ENCODE measurements at regions not wholly inside any gene's neighbourhood (a gene's known extent, or its start where the extent isn't known, plus 50 kb on each side); places are given as distances from the start of the nearest gene placed in this dataset.

DNA sequence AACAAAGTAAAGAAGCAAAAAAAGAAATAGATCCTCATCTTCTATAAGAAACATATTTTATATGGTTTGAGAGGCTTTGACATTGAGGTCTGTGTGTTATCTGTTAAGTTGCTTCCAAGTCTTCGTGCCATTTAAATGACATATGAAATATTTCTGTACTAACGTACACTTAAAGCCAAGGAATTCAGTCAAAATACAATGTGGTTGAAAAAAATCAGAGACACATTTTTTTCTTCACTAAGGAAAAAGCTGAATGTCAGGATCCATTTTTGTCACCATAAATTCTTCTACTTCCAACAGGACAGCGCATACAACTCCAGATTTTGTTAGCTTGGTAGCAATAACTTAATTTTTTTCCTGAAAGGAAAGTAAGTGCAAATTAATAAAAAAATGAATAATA lies 168.5 kb downstream of the FAT4 start:
- Histone ChIP-seq H3K4me1 (ENCODE audit: control insufficient read depth in 1 of 2, insufficient read depth in 2 of 2, low read length in 2 of 2) (no peaks in the 10 kb centered on the region), H3K4me3 (ENCODE audit: low read length in 2 of 2) (no peak overlapping the region), H3K27me3 (ENCODE audit: control insufficient read depth in 1 of 2, insufficient read depth in 2 of 2, low read length in 1 of 2) (no peaks in the 10 kb centered on the region), H3K9me3 (ENCODE audit: control insufficient read depth, low read length) (no peaks in the 10 kb centered on the region), H3K27ac (ENCODE audit: low read depth in 1 of 2, low read length in 2 of 2) (no peak overlapping the region), H3K36me3 (ENCODE audit: control insufficient read depth in 1 of 2, insufficient read depth in 2 of 2, low read length in 1 of 2) (no peaks in the 10 kb centered on the region)
- ATAC-seq (ENCODE audit: low FRiP score): no peak
- no peak for DNase-seq
- intact Hi-C loops (cut with DNase I): loop anchor here in 1 of 2 donors (10.0 kb wide), 1 partner anchor 168 kb away; the partner anchor contains the start of gene FAT4
- 23 to 33% methylated on average over 3 of the region's 3 CpGs for WGBS, 2 donors

DNA sequence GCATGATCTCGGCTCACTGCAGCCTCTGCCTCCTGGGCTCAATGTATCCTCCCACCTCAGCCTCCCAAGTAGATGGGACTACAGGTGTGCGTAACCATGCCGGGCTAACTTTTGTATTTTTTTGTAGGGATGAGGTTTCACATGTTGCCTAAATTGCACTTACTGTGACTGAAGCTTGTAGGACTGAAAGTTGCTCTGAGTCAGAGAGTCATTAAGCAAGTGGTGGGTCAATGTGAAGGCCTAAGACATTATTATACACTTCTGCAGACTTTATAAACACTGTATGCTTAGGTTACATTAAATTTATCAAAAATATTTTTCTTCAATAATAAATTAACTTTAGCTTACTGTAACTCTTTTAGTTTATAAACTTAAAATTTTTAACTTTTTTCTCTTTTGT lies 170.2 kb downstream of the FAT4 start:
- Histone ChIP-seq H3K4me3 (ENCODE audit: low read length in 2 of 2) (no peak overlapping the region), H3K27ac (ENCODE audit: low read depth in 1 of 2, low read length in 2 of 2) (no peak overlapping the region), H3K27me3 (ENCODE audit: control insufficient read depth in 1 of 2, insufficient read depth in 2 of 2, low read length in 1 of 2) (no peaks in the 10 kb centered on the region), H3K9me3 (ENCODE audit: control insufficient read depth, low read length) (no peaks in the 10 kb centered on the region), H3K4me1 (ENCODE audit: control insufficient read depth in 1 of 2, insufficient read depth in 2 of 2, low read length in 2 of 2) (no peaks in the 10 kb centered on the region), H3K36me3 (ENCODE audit: control insufficient read depth in 1 of 2, insufficient read depth in 2 of 2, low read length in 1 of 2) (no peaks in the 10 kb centered on the region)
- ATAC-seq (ENCODE audit: low FRiP score) (no peak), DNase-seq (no peak)
- intact Hi-C loops (cut with DNase I): loop anchor here in 1 of 2 donors (10.0 kb wide), 1 partner anchor 170 kb away; the partner anchor contains the start of gene FAT4
- 94 to 100% methylated on average over 3 of the region's 3 CpGs for WGBS, 2 donors

DNA sequence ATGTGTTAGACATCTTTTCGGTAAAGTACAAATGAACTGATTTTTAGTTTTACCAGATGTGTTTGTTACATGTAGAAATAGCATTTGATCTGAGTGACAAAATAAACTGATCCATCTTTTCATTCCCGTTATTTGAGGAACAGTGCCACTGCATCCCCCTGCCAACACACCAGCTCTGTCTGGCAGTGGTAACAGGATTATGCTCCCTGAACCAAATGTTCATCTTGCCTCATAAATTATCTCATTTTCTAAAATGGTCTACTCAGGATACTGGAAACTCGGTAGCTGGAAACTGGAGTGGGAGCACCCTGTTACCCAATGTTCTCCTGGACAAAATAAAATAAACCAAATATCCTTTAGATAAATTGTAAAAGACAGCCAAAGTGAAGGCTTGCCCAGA lies 171.6 kb downstream of the FAT4 start:
- intact Hi-C loops (cut with DNase I): loop anchor here in 1 of 2 donors (10.0 kb wide), 1 partner anchor 172 kb away; the partner anchor contains the start of gene FAT4
- Histone ChIP-seq H3K4me1 (ENCODE audit: control insufficient read depth in 1 of 2, insufficient read depth in 2 of 2, low read length in 2 of 2) (no peaks in the 10 kb centered on the region), H3K27me3 (ENCODE audit: control insufficient read depth in 1 of 2, insufficient read depth in 2 of 2, low read length in 1 of 2) (no peaks in the 10 kb centered on the region), H3K9me3 (ENCODE audit: control insufficient read depth, low read length) (no peaks in the 10 kb centered on the region), H3K36me3 (ENCODE audit: control insufficient read depth in 1 of 2, insufficient read depth in 2 of 2, low read length in 1 of 2) (peaks cover 0 to 7% of the 10 kb centered on the region in 2 donors), H3K27ac (ENCODE audit: low read depth in 1 of 2, low read length in 2 of 2) (no peak overlapping the region), H3K4me3 (ENCODE audit: low read length in 2 of 2) (no peak overlapping the region)
- no peak for ATAC-seq (ENCODE audit: low FRiP score)
- DNase-seq: no peak
- WGBS, 2 donors: 35 to 43% methylated on average over 3 of the region's 3 CpGs

DNA sequence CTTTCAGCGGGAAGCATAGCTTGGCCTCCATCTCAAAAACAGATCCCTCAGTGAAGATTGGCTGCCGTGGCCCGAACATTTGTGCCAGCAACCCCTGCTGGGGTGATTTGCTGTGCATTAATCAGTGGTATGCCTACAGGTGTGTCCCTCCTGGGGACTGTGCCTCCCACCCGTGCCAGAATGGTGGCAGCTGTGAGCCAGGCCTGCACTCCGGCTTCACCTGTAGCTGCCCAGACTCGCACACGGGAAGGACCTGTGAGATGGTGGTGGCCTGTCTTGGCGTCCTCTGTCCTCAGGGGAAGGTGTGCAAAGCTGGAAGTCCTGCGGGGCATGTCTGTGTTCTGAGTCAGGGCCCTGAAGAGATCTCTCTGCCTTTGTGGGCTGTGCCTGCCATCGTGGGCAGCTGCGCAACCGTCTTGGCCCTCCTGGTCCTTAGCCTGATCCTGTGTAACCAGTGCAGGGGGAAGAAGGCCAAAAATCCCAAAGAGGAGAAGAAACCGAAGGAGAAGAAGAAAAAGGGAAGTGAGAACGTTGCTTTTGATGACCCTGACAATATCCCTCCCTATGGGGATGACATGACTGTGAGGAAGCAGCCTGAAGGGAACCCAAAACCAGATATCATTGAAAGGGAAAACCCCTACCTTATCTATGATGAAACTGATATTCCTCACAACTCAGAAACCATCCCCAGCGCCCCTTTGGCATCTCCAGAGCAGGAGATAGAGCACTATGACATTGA lies 175.4 kb downstream of the FAT4 start:
- ATAC-seq (ENCODE audit: low FRiP score): no peak
- DNase-seq: no peak

DNA sequence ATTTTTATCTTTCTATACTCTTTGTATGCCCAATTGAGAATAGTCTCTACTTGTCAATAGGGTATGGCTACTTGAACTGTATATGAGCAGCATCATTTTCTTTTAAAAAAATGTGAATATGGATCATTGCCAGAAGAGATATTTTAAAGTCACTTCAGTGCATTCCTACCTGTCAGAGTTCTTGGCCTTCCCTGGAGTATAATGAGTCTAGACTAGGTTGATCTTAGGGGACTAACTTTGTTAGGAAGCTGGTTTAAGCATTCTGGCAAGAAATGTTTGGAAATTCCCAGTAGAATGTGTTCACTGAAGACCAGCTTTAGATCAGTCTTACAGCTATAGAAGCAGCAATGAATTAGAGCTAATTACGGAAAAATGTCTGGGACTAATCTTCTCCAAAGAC lies 178.2 kb downstream of the FAT4 start:
- no peak for ATAC-seq (ENCODE audit: low FRiP score)
- H3K36me3 ChIP-seq (ENCODE audit: control insufficient read depth in 1 of 2, insufficient read depth in 2 of 2, low read length in 1 of 2): peaks cover 0 to 7% of the 10 kb centered on the region in 2 donors
- H3K9me3 ChIP-seq (ENCODE audit: control insufficient read depth, low read length): no peaks in the 10 kb centered on the region
- 97 to 100% methylated on average over 1 of the region's 1 CpG for WGBS, 2 donors
- H3K4me1 ChIP-seq (ENCODE audit: control insufficient read depth in 1 of 2, insufficient read depth in 2 of 2, low read length in 2 of 2): no peaks in the 10 kb centered on the region
- no peak for DNase-seq
- H3K27me3 ChIP-seq (ENCODE audit: control insufficient read depth in 1 of 2, insufficient read depth in 2 of 2, low read length in 1 of 2): no peaks in the 10 kb centered on the region
- no peak overlapping the region for H3K4me3 ChIP-seq (ENCODE audit: low read length in 2 of 2)
- intact Hi-C loops (cut with DNase I): no loop called here
- H3K27ac ChIP-seq (ENCODE audit: low read depth in 1 of 2, low read length in 2 of 2): no peak overlapping the region

More for the DNA sequence above, 175.4 kb downstream of the FAT4 start:
- no peaks in the 10 kb centered on the region for H3K27me3 ChIP-seq (ENCODE audit: control insufficient read depth in 1 of 2, insufficient read depth in 2 of 2, low read length in 1 of 2)
- H3K9me3 ChIP-seq (ENCODE audit: control insufficient read depth, low read length): no peaks in the 10 kb centered on the region
- intact Hi-C loops (cut with DNase I): loop anchor here in 1 of 2 donors (10.0 kb wide), 1 partner anchor 175 kb away; the partner anchor contains the start of gene FAT4
- no peak overlapping the region for H3K27ac ChIP-seq (ENCODE audit: low read depth in 1 of 2, low read length in 2 of 2)
- 96% methylated on average over 15 of the region's 15 CpGs for WGBS, 2 donors
- peaks cover 0 to 7% of the 10 kb centered on the region in 2 donors for H3K36me3 ChIP-seq (ENCODE audit: control insufficient read depth in 1 of 2, insufficient read depth in 2 of 2, low read length in 1 of 2)
- H3K4me3 ChIP-seq (ENCODE audit: low read length in 2 of 2): no peak overlapping the region
- H3K4me1 ChIP-seq (ENCODE audit: control insufficient read depth in 1 of 2, insufficient read depth in 2 of 2, low read length in 2 of 2): no peaks in the 10 kb centered on the region

DNA sequence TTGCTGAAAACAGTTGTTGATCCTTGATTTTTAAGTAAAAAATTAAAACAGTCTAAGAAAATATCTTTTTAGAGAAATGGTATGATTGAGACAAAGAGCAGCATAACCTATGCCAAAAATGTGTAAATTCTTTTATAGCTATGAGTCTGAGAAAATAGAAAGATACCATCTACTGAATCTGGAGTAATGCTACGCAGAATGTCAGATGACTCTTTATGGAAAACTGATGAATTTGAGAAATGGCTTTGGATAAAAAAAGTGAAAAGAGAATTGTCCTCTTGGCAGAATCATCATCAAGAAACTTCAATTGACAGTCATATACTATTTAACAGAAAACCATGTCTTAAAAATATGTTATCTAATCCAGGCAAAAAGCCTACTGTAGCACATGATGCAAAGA lies 183.1 kb downstream of the FAT4 start:
- DNase-seq (no peak), ATAC-seq (ENCODE audit: low FRiP score) (no peak)
- Histone ChIP-seq H3K27me3 (ENCODE audit: control insufficient read depth in 1 of 2, insufficient read depth in 2 of 2, low read length in 1 of 2) (no peaks in the 10 kb centered on the region), H3K4me1 (ENCODE audit: control insufficient read depth in 1 of 2, insufficient read depth in 2 of 2, low read length in 2 of 2) (no peaks in the 10 kb centered on the region), H3K9me3 (ENCODE audit: control insufficient read depth, low read length) (no peaks in the 10 kb centered on the region), H3K4me3 (ENCODE audit: low read length in 2 of 2) (no peak overlapping the region), H3K36me3 (ENCODE audit: control insufficient read depth in 1 of 2, insufficient read depth in 2 of 2, low read length in 1 of 2) (no peaks in the 10 kb centered on the region), H3K27ac (ENCODE audit: low read depth in 1 of 2, low read length in 2 of 2) (no peak overlapping the region)
- WGBS, 2 donors: 91 to 94% methylated on average over 1 of the region's 1 CpG
- intact Hi-C loops (cut with DNase I): no loop called here

DNA sequence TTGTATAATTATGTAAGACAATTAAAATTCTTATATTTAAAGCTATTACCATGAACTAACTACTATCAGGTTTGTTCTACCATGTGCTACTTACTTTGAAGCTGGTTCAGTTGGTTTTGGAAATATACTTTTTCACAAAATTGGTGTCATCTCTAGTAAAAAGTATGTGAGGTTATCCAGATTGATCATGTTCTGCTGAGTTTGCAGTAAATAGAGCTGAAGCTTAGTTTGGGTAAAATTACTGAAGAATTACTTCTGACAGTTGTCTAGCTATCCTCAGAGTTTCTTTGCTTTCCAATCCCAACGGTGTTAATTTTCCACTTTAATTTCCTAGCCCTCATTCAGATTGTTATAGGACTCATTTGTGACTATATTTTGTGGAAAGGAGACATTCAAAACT lies 184.2 kb downstream of the FAT4 start:
- WGBS, 2 donors: 85 to 89% methylated on average over 1 of the region's 1 CpG
- Histone ChIP-seq H3K9me3 (ENCODE audit: control insufficient read depth, low read length) (no peaks in the 10 kb centered on the region), H3K27me3 (ENCODE audit: control insufficient read depth in 1 of 2, insufficient read depth in 2 of 2, low read length in 1 of 2) (no peaks in the 10 kb centered on the region), H3K4me1 (ENCODE audit: control insufficient read depth in 1 of 2, insufficient read depth in 2 of 2, low read length in 2 of 2) (no peaks in the 10 kb centered on the region), H3K36me3 (ENCODE audit: control insufficient read depth in 1 of 2, insufficient read depth in 2 of 2, low read length in 1 of 2) (no peaks in the 10 kb centered on the region), H3K27ac (ENCODE audit: low read depth in 1 of 2, low read length in 2 of 2) (no peak overlapping the region), H3K4me3 (ENCODE audit: low read length in 2 of 2) (no peak overlapping the region)
- no peak for ATAC-seq (ENCODE audit: low FRiP score)
- intact Hi-C loops (cut with DNase I): no loop called here
- no peak for DNase-seq

DNA sequence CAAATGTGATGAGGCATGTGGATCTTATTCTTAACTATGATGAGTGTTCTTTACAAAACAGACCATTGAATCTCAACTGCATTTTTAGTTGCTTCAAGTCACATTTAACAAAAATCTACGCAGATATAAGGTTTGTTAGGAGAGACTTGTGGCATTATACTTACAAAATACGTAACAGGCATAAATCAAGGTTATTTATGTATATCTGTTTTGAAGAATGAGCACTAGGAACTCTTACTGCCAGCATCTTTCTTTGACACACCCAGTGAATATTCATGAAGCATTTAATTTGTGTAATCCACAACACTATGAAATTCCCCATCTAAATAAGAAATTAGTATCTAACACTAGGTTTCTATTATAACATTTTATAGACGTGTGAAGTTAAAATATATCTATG lies 186.3 kb downstream of the FAT4 start:
- H3K27ac ChIP-seq (ENCODE audit: low read depth in 1 of 2, low read length in 2 of 2): no peak overlapping the region
- no peaks in the 10 kb centered on the region for H3K4me1 ChIP-seq (ENCODE audit: control insufficient read depth in 1 of 2, insufficient read depth in 2 of 2, low read length in 2 of 2)
- intact Hi-C loops (cut with DNase I): no loop called here
- no peaks in the 10 kb centered on the region for H3K36me3 ChIP-seq (ENCODE audit: control insufficient read depth in 1 of 2, insufficient read depth in 2 of 2, low read length in 1 of 2)
- no peak for ATAC-seq (ENCODE audit: low FRiP score)
- 92 to 94% methylated on average over 3 of the region's 3 CpGs for WGBS, 2 donors
- DNase-seq: no peak
- H3K4me3 ChIP-seq (ENCODE audit: low read length in 2 of 2): no peak overlapping the region
- no peaks in the 10 kb centered on the region for H3K9me3 ChIP-seq (ENCODE audit: control insufficient read depth, low read length)
- H3K27me3 ChIP-seq (ENCODE audit: control insufficient read depth in 1 of 2, insufficient read depth in 2 of 2, low read length in 1 of 2): no peaks in the 10 kb centered on the region

DNA sequence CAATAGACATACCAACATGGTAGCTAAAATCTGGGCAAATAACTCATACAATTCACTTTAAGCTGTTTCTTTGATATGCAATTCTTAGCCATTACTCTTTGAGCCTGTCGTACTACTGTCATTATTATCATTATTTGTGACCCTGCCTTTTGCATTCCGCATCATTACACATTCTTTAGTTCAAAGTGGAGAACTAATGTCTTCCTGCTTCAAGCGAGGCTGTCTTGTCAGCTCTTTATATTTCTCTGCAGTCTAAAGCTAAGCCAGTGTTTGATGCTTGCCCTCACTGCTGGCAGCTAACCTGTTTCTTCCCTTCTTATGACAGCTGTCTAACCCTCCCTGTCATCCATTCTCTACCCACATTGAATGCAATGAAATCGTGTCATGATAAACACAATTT lies 186.8 kb downstream of the FAT4 start:
- 47 to 70% methylated on average over 4 of the region's 4 CpGs for WGBS, 2 donors
- no peak for ATAC-seq (ENCODE audit: low FRiP score)
- Histone ChIP-seq H3K36me3 (ENCODE audit: control insufficient read depth in 1 of 2, insufficient read depth in 2 of 2, low read length in 1 of 2) (no peaks in the 10 kb centered on the region), H3K4me1 (ENCODE audit: control insufficient read depth in 1 of 2, insufficient read depth in 2 of 2, low read length in 2 of 2) (no peaks in the 10 kb centered on the region), H3K9me3 (ENCODE audit: control insufficient read depth, low read length) (no peaks in the 10 kb centered on the region), H3K4me3 (ENCODE audit: low read length in 2 of 2) (no peak overlapping the region), H3K27ac (ENCODE audit: low read depth in 1 of 2, low read length in 2 of 2) (no peak overlapping the region), H3K27me3 (ENCODE audit: control insufficient read depth in 1 of 2, insufficient read depth in 2 of 2, low read length in 1 of 2) (no peaks in the 10 kb centered on the region)
- DNase-seq: no peak
- intact Hi-C loops (cut with DNase I): no loop called here
